NB4 (cell line): ENCODE measurements at regions not wholly inside any gene's neighbourhood (a gene's known extent, or its start where the extent isn't known, plus 50 kb on each side); places are given as distances from the start of the nearest gene placed in this dataset.

Experiments used
- CTCF ChIP-seq: IDR thresholded peaks from one replicate; pipeline ENCODE4 v1.5.1; 2012; ENCODE audit warnings: low read depth, low read length
- MAX ChIP-seq: IDR thresholded peaks from 2 replicates; pipeline ENCODE4 v1.6.1; 2011; ENCODE audit warnings: low read depth, low read length
- POLR2A ChIP-seq: IDR thresholded peaks from 2 replicates; pipeline ENCODE4 v1.6.1; 2011; ENCODE audit warnings: mild to moderate bottlenecking; ENCODE audit not compliant: insufficient read length; ENCODE audit errors: extremely low read depth

- no peak for TF ChIP-seq CTCF
- TF ChIP-seq POLR2A, result no peak
- no peak for TF ChIP-seq MAX
Observed at GRCh38 chr7:12746211-12746610, 58.8 kb downstream of the ARL4A start.
